ENCODE measurements at regions not wholly inside any gene's neighbourhood (a gene's known extent, or its start where the extent isn't known, plus 50 kb on each side); places are given as distances from the start of the nearest gene placed in this dataset.

DNA sequence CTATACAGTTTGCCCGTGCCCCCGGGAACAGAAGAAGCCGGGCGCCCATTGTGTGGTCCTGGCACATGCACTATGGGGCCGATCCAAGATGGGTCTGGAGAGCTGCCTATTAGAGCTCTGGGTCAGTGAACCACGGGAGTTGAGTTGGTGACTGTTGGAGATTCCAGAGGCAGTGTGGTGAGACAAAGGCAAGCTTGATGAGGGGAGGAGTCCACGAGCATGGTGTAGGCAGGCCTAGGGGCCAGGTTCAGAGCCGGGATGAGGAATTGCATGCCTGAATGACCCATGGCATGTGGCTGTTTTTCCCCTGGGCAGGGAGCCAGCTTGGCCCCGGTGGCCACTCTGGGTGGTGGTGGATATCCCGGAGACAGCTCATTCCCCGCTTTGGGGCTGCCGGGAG, 84.4 kb upstream of the STC2 start:
- peak; percentile 66 for DNase-seq
- 36% methylated on average over 6 of the region's 12 CpGs; no CpG with 5 or more reads in 1 of the 2 experiments for WGBS, 2 experiments (ENCODE audit: extremely low coverage in 2 of 2, insufficient read length in 1 of 2)
- H3K27me3 ChIP-seq (ENCODE audit: control insufficient read depth, insufficient read depth, low read length) = no peaks in the 10 kb centered on the region
- no peaks in the 10 kb centered on the region for H3K79me1 ChIP-seq (ENCODE audit: low read depth in 1 of 2, low read length in 2 of 2)
- peak overlapping the region; percentile 23 for H2AK9ac ChIP-seq (replicated peaks; ENCODE audit: low read depth, low read length, poor library complexity)
- peak overlapping the region; percentile 27 for H2AFZ ChIP-seq (replicated peaks; ENCODE audit: low read length, poor library complexity)
- TF ChIP-seq, protein P1, sequence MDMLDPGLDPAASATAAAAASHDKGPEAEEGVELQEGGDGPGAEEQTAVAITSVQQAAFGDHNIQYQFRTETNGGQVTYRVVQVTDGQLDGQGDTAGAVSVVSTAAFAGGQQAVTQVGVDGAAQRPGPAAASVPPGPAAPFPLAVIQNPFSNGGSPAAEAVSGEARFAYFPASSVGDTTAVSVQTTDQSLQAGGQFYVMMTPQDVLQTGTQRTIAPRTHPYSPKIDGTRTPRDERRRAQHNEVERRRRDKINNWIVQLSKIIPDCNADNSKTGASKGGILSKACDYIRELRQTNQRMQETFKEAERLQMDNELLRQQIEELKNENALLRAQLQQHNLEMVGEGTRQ (IDR thresholded peaks at IDR 0.05; ENCODE audit: low read depth, low read length) = no peak
- TF ChIP-seq POLR2A (IDR thresholded peaks at IDR 0.05; ENCODE audit: low read depth, low read length) (no peak), NFE2L2 (IDR thresholded peaks at IDR 0.05; ENCODE audit: low read depth, low read length) (no peak), CHD1 (IDR thresholded peaks at IDR 0.05; ENCODE audit: low read depth, low read length) (no peak), SMC3 (IDR thresholded peaks at IDR 0.05; ENCODE audit: low read depth, low read length) (no peak), MAFK (IDR thresholded peaks at IDR 0.05; ENCODE audit: low read depth, low read length) (no peak), CEBPB (IDR thresholded peaks at IDR 0.05; ENCODE audit: low read depth, low read length) (no peak), MAZ (IDR thresholded peaks at IDR 0.05; ENCODE audit: borderline replicate concordance, low read depth, low read length) (no peak), RFX5 (IDR thresholded peaks at IDR 0.05; ENCODE audit: low read depth, low read length) (no peak), MXI1 (IDR thresholded peaks at IDR 0.05; ENCODE audit: borderline replicate concordance, low read depth, low read length) (no peak), BHLHE40 (IDR thresholded peaks at IDR 0.05; ENCODE audit: low read depth, low read length) (no peak), FOS (IDR thresholded peaks at IDR 0.05; ENCODE audit: low read depth, low read length) (no peak), RAD21 (IDR thresholded peaks at IDR 0.05; ENCODE audit: low read length) (no peak), RCOR1 (IDR thresholded peaks at IDR 0.05; ENCODE audit: insufficient replicate concordance, low read length) (no peak)
- TF ChIP-seq, protein P2, sequence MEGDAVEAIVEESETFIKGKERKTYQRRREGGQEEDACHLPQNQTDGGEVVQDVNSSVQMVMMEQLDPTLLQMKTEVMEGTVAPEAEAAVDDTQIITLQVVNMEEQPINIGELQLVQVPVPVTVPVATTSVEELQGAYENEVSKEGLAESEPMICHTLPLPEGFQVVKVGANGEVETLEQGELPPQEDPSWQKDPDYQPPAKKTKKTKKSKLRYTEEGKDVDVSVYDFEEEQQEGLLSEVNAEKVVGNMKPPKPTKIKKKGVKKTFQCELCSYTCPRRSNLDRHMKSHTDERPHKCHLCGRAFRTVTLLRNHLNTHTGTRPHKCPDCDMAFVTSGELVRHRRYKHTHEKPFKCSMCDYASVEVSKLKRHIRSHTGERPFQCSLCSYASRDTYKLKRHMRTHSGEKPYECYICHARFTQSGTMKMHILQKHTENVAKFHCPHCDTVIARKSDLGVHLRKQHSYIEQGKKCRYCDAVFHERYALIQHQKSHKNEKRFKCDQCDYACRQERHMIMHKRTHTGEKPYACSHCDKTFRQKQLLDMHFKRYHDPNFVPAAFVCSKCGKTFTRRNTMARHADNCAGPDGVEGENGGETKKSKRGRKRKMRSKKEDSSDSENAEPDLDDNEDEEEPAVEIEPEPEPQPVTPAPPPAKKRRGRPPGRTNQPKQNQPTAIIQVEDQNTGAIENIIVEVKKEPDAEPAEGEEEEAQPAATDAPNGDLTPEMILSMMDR (conservative IDR thresholded peaks at IDR 0.05; ENCODE audit: low read depth, low read length) = no peak
- TF ChIP-seq, protein P3, sequence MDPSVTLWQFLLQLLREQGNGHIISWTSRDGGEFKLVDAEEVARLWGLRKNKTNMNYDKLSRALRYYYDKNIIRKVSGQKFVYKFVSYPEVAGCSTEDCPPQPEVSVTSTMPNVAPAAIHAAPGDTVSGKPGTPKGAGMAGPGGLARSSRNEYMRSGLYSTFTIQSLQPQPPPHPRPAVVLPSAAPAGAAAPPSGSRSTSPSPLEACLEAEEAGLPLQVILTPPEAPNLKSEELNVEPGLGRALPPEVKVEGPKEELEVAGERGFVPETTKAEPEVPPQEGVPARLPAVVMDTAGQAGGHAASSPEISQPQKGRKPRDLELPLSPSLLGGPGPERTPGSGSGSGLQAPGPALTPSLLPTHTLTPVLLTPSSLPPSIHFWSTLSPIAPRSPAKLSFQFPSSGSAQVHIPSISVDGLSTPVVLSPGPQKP (IDR thresholded peaks at IDR 0.05; ENCODE audit: borderline replicate concordance, low read depth, low read length) = no peak
- dilution Hi-C loops (cut with HindIII; ENCODE audit: low sequenced_read_pairs, unreplicated experiment) (no loop called here), in situ Hi-C loops (cut with MboI; ENCODE audit: low sequenced_read_pairs) (no loop called here), intact Hi-C loops (cut with micrococcal nuclease) (no loop called here)
- H3K9ac ChIP-seq (ENCODE audit: low read depth, low read length) = no peak overlapping the region
- H2BK120ac ChIP-seq (ENCODE audit: low read depth, low read length) = peak overlapping the region; percentile 50
- H3K4me1 ChIP-seq (ENCODE audit: control insufficient read depth, insufficient read depth, low read length) = peaks cover 13% of the 10 kb centered on the region
- H3K9me1 ChIP-seq (ENCODE audit: insufficient read depth, low read length) = peaks cover 4% of the 10 kb centered on the region; the same call in 1 of the 2 replicates
- H3K4me2 ChIP-seq (ENCODE audit: low read depth, low read length) = no peak overlapping the region
- no peak overlapping the region for H3K23ac ChIP-seq (ENCODE audit: low read depth, low read length)
- ChIA-PET CTCF (interaction anchor here (0.6 to 0.7 kb wide), 2 partner anchors 68 to 86 kb away, joined by 3 read pairs; no protein-coding TSS in a partner anchor), POLR2A (ENCODE audit: unreplicated experiment) (no interaction called here)
- no TSS peak for BruUV-seq (replicated peaks)
- no peaks in the 10 kb centered on the region for H3K36me3 ChIP-seq (ENCODE audit: control insufficient read depth, insufficient read depth, low read length)
- ATAC-seq (ENCODE audit: low read depth) = peak; percentile 77
- H4K8ac ChIP-seq (ENCODE audit: low read depth in 2 of 2, low read length in 2 of 2) = 0 out of 4 replicates have a peak overlapping the region, but pooled peaks of 1 of the 2 experiments have one; percentile 28
- no peak overlapping the region for H2BK15ac ChIP-seq (ENCODE audit: low read depth, low read length)
- H2BK5ac ChIP-seq (ENCODE audit: low read depth, low read length, poor library complexity, severe bottlenecking) = no peak overlapping the region
- H3K9me3 ChIP-seq (ENCODE audit: control insufficient read depth, insufficient read depth, low read length) = peaks cover 2% of the 10 kb centered on the region; the same call in 1 of the 2 replicates
- H4K5ac ChIP-seq (ENCODE audit: low read depth, low read length) = no peak overlapping the region; the same call in 1 of the 2 replicates
- peak overlapping the region; percentile 38; the same call in 1 of the 2 replicates for H4K91ac ChIP-seq (ENCODE audit: insufficient read depth, low read depth, low read length)
- peak overlapping the region; percentile 53; the same call in 1 of the 2 replicates for H2BK20ac ChIP-seq (ENCODE audit: low read depth, low read length)
- H3K4ac ChIP-seq (ENCODE audit: low read depth, low read length) = peak overlapping the region; percentile 30
- peak overlapping the region; percentile 29; the same call in 1 of the 2 replicates for H2AK5ac ChIP-seq (ENCODE audit: low read depth, low read length)
- no peak overlapping the region for H3K56ac ChIP-seq (ENCODE audit: extremely low read depth, insufficient read depth, low read length)
- no peaks in the 10 kb centered on the region for H4K20me1 ChIP-seq (ENCODE audit: insufficient read depth, low read length)
- H3K27ac ChIP-seq (ENCODE audit: insufficient read depth, low read length) = no peak overlapping the region
- H3K18ac ChIP-seq (ENCODE audit: low read depth, low read length) = no peak overlapping the region; the same call in 1 of the 2 replicates
- 0 out of 2 replicates have a peak overlapping the region, but pooled peaks have one; percentile 34 for H3K14ac ChIP-seq (replicated peaks; ENCODE audit: low read depth, low read length)
- H3K4me3 ChIP-seq (ENCODE audit: insufficient read depth, low read depth, low read length) = no peak overlapping the region
